AG08395 (cell line): ENCODE measurements at regions not wholly inside any gene's neighbourhood (a gene's known extent, or its start where the extent isn't known, plus 50 kb on each side); places are given as distances from the start of the nearest gene placed in this dataset.
A peak's percentile ranks its signal among the peaks of the same experiment; 100 is the strongest.
"Not testable (repeated sequence)": the region's sequence is repeated elsewhere in the genome, so short reads cannot be mapped to it uniquely, and the experiment has no call there.

Experiments used
- DNase-seq: peaks from one replicate; pipeline ENCODE4 v3.0.0; 2012; ENCODE audit warnings: mixed read lengths, low spot score

DNA sequence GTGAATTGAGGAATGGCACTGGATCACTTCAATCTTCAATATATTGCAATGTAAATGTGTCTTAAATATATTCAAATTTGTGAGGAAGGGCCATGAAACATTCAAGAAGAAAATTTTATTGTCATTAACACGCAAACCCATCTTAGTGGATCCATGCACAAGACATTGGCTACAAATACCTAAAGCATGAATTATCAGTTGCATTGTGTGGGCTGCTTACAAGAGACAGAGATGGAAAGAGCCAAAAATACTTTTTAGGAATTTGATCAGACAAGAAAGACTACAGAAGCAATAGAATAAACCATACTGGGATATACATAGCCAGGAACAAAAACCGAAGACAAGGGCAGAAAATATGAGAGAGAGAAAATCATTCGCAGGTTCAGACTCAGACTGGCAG lies 616.2 kb upstream of the GRIA3 start:
- no peak for DNase-seq

DNA sequence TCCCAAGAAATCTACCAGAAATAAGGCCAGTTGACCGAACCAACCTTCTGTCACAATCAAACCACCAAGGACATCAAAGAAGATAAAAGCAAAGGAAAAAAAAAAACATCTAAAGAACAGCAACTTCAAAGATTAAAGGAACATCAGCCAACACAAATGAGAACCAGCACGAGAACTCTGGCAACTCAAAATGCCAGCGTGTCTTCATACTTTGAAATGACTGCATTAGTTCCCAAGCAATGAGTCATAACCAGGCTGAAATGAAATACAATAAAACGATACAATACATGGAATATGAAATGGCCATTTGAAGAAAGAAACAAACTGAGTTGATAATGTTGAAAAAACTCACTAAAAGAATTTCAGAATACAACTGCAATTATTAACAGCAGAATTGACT lies 611.6 kb upstream of the GRIA3 start:
- peak; percentile 22 for DNase-seq

DNA sequence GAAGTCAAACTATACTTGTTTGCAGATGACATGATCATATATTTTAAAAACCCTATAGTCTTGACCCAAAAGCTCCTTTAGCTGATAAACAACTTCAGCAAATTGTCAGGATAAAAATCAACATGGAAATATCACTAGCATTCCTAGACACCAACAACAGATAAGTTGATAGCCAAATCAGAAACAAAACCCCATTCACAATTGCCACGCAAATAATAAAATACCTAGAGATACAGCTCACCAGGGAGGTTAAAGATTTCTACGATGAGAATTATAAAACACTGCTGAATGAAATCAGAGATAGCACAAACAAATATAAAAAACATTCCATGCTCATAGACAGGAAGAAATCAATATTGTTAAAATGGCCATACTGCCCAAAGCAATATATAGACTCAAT lies 605.0 kb upstream of the GRIA3 start:
- DNase-seq, result no peak

DNA sequence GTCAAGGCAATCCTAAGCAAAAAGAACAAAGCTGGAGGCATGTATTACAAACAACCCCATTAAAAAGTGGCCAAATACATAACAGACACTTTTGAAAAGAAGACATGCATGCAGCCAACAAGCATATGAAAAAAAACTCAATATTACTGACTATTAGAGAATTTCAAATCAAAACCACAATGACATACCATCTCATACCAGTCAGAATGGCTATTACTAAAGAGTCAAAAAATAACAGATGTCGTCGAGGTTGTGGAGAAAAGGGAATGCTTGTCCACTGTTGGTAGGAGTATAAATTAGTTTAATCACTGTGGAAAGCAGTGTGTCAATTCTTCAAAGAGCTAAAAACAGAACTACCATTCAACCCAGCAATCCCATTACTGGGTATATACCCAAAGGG lies 604.6 kb upstream of the GRIA3 start:
- peak; percentile 4 for DNase-seq

DNA sequence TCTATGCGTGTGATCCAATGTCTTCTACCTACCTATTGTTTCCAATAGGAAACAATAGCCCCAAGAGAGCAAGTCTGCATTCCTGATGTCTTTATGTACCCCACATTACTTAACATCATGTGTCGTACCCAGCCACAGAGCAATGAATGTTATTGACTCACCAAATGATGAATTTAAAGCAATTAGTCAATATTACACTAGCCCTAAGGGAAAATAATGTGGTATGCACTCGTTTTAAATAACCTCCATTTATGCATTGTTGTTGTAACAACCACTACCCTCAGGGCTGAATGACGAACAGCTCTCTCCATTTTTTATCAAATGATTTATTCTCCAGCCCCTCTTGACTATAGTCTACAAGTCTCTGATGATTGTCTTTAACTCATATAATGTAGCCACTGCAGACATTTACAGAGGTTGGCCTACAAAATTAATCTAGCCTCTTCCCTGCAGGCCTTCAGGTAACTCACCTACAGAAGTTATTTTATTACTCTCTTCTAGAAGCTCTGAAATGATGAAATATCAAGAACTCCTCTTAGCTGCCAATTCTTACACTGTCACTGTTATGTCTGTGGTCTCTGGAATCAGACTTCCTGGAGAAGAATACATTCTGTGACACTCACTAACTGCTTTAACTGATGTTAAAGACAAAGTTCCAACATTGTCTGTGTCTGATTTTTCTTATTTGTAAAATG lies 601.7 kb upstream of the GRIA3 start:
- peak; percentile 6 for DNase-seq

DNA sequence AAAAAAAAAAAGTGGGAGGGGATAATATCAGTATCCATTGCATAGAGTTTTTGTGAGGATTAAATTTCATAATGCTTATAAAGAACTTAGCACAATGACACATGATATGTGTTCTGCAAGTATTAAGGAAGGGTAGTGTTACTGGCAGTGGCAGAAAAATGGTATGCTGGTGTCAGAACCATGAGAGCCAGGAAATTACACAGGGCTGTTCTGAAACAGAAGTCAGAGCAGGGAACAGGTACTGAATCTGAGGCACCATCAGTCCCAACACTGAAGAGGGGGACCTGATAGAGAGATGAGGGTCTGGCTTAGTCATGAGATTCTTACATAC lies 601.1 kb upstream of the GRIA3 start:
- no peak for DNase-seq

DNA sequence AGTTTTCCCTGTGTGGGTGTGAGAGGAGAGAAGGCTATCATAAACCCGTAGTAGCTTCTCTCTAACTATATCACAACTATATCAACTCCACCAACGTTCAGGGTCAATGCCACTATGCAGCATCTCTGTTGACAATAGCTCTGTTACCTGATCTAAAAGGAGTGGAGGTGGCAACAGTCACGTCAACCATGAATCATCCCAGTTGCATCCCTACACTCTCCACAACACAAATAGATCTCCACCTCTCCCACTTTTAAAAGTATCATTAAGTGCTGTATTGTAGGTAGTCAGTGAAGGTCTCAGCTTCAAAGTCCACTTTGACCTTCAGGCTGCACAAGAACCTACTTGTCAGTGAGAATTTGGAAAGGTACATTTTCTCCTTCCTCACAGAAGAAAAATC lies 600.5 kb upstream of the GRIA3 start:
- DNase-seq, result no peak

DNA sequence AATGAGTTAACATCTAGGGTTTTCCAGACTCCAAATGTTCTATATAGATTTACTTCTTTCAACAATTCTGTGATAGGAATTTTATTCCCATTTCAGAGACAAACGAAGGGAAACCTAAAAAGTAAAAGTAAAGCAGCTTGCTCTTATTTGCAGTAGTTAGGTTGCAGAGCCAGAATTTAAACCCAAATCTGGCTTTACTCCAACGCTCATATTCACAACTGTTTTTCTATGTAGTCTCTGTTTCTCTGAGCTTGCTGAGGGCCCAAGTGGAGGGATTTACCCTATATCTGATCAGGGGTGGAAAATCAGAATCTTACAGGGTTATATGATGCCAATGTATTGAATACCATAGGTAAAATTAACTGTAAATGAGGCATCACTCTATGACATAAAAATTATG lies 599.1 kb upstream of the GRIA3 start:
- no peak for DNase-seq

DNA sequence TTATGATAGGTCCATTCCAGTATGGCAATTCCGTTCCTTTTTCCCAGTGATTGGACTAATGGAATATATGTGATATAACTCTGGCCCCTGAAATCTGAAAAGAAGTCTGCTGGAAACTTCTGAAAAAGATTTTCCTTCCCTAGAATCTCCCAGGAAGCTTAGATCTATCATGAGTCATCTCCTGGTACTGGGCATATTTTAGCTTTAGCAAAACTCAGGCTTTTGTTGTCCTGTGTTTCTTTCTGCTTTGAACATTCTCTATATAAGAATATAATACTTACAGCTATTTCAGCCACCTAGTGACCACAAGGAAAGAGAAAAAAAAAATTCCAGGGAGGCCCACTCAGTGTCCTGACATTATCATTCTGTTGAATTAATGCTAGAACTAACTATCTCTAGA lies 597.2 kb upstream of the GRIA3 start:
- peak; percentile 26 for DNase-seq

DNA sequence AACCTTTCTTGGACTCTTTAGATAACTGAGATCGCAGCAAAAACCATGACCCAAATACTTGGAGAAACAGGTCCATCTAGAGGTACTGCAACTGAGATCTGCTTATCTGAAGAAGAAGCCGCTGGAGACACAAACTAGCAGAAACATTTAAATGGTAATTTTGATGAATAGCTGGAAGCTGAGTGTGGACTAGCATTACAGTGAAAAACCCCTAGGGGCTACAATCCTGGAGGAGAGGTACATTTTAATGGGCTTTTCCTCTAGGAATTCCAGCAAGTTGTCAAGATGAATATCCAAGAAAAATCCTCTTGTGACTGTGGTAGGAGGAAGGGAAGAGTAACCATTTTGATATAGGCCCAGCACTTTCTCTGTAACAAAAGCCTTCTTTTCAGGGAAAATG lies 592.5 kb upstream of the GRIA3 start:
- DNase-seq, result no peak

DNA sequence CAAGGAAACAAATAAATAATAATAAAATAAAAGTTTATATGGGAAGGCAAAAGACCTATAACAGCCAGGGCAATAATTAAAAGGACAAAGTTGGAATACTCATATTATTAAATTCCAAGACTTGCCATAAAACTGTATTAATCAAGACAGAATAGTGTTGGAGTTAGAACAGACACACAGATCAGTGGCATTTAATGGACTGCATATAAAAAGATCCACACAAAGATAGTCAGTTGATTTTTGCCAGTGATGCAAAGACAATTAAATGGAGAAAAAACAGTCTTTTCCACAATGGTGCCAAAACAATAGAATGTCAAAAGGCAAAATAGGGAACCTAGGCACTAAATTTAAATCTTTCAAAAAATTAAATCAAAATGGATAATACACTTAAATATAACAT lies 587.1 kb upstream of the GRIA3 start:
- DNase-seq, result no peak

DNA sequence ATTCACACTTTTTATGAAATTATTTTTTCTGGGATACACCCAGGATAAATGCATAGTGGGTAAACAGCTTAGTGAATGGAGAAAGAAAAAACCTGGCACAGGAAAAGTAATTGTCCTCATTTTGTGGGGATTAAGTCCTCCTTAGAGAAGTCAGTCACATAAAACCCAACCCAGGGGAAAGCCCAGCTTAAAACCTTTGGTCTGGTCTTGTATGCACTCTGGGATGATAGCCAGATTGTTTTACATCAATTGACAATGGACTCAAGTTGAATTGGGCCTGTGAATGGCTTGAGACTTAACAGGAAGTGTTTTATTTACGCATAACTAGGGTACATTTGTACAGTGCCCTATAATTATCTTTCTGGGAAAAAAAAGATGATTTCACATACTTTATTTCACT lies 561.3 kb upstream of the GRIA3 start:
- no peak for DNase-seq

DNA sequence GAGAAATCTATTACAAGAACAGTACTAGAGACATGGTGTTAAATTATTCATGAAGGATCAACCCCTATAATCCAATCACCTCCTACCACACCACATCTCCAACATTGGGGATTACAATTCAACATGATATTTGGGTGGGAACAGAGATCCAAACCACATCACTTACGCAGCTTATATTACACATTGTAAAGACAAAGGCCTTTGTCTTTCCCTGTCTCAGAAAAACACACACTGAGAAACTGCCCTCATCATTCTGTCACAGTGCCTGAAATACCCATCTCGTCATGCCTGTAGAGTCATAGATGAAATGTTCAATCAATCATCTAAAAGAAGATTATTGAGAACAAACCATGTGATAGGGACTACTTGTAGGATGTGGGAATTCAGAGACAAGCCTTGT lies 558.8 kb upstream of the GRIA3 start:
- no peak for DNase-seq

DNA sequence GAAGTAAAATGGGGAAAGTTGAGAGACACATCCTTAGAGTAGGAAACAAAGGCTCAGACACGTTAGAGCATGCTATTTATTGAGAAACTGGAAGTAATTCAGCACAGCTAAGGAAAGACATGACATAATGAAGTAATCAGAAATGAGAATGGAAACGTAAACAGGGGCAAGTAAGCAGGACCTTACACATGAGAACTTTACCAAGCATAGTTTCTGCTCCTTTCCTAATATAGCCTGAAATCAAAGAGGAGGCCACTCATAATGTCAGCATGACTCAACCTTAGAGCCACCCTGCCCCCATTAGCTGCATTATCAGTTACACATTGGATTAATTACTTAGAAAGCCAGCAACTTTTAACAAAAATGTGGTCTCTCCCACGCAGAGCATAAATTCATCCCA lies 558.3 kb upstream of the GRIA3 start:
- DNase-seq, result peak; percentile 60

DNA sequence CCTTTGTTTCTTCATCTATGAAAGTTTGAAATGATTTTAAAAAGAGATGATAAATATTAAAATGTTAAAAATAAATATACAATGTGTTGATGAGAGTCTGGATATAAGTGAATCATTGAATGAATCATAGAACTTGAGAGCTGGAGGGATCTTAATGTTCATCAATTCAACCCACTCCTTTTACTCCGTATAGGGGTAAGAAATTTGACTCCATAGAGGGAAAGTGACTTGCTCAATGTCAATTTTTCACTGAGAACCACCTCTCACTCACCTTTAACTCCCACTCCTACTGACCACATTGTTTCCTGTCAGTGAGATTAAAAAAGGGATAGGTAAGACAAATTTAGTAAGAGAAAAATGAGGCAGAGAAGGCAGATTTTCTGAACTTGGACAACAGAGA lies 557.2 kb upstream of the GRIA3 start:
- no peak for DNase-seq

DNA sequence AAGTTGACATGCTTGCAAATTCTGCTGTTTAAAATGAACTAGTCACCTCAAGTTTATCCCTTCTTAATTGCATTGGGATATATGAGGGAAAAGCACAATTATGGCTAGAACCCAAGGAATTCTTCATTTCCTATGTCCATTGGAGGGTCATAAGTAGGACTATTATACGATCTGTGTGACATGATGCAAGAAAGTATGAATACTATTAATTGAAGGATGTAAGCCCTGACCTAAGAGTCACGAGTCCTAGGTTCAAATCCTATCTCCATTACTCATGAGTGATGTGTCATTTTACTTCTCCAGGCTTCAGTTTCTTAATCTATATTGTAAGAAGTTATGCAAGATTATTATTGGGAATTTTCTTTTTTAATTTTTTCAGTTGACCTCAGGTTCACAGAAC lies 542.9 kb upstream of the GRIA3 start:
- DNase-seq, result no peak

DNA sequence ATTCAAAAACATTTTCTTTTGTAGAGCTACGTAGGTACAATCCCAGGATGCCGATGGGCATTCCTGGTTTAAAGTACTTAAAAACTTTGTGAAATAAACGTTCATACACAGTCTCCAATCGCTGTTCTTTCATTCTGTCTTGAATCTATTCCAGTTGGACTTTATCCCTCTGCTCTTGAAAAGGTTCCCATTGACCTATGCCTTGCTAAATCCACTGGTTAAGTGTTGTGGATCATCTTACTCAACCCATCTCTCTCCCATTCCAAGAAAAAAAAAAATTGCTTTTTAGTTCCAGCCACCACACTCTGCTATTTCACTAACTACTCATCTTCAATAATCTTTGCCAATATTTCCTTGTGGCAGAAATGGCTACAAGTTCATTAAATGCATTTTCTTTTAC lies 542.3 kb upstream of the GRIA3 start:
- no peak for DNase-seq

DNA sequence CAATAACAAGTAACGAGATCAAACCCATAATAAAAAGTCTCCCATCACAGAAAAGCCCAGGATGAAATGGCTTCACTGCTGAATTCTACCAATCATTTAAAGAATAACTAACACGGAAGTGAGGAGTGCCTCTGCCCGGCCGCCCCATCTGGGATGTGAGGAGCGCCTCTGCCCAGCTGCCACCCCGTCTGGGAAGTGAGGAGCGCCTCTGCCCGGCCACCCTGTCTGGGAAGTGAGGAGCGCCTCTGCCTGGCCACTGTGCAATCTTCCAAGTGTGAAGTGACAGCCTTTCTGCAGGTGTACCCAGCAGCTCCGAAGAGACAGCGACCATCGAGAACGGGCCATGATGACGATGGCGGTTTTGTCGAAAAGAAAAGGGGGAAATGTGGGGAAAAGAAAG lies 528.8 kb upstream of the GRIA3 start:
- not testable (repeated sequence) for DNase-seq

DNA sequence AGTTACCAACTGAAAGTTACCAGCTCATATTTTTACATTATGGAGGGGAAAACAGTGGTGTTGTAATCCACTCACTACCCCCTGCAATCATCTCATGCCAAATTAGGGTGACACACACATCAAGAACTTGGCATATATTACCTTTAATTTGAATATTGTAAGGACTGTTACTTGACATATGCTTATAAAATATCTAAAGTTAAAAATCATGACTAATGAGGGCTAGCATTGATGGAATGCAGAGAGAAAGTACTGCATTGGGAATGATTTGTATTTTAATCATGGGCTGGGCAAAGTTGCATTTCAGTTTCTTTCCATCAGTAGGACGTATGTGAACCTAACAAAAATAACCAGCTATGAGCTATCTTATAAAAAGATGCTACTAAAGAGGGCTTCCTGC lies 517.5 kb upstream of the GRIA3 start:
- DNase-seq, result no peak

DNA sequence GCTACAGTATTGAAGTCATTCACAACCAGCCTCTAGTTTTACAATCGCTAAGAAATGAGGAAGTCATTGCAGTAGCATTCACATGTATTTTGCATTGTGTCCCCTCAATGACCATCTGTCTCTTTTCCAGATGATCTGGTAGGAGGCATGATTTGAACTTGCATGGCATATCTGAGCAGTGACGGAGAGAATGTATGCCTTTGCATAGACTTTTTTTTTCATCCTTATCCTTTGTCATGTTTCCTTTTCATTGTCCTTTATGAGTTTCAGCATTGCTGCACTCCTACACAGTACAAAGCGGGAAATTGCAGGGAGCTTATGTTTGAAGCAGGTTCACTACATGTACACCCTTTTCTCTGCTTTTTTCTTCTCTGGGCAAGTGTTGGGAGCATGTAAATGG lies 516.4 kb upstream of the GRIA3 start:
- DNase-seq, result no peak

DNA sequence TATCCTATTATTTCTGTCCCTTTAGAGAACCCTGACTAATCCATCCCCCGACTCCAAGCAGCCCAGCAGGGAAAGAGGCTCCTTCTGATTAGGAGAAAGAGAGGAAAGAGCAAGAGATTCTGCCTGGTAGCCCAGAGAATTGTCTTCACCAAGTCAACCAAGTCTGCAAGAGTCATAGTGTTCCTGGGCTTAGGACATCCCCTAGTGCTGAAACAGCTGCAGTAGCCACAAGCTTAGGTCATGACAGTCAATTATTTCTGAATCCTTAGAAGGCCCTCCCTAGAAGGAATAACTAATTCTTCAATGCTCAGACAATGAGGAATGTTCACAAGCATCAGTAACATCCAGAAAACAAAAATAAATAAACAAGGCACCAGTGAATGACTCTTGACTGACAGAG lies 480.3 kb upstream of the GRIA3 start:
- DNase-seq, result peak; percentile 19

DNA sequence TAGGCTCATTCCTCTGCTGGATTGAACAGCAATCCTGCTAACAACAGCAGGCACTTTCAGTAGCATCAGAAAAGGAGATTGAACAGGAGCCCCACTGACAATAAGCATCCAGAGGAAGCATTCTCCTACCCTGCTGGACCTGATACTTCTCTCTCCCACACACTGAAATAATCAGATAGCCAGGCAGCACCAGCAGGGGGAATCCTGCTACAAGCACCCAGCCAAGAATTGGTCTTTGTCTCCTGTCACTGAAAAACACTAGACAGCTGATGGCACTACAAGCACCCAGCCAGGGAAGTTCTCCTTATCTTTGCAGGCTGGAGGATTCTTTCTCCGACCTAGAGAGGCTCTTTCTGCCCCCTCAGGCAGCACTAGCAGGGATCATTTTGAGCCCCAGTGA lies 444.3 kb upstream of the GRIA3 start:
- peak; percentile 2 for DNase-seq

DNA sequence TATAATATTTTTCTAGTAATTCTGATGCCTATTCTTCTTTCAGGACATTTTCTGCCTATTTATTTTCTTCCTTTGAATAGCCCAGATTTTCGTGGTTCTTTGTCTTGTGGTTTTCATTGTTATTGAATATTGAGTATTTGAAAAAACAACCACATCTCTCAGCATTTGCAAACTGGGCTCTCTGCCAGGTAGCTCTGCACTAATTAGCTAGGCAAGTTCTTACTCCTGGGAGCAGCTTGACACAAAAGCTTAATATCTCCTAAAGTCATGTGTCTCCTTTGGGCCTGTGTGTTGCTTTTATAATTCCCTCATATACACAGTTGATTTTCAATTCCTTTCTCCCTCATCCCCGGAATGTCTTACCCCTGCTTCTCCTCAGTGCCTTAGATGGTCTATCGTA lies 413.5 kb upstream of the GRIA3 start:
- no peak for DNase-seq

DNA sequence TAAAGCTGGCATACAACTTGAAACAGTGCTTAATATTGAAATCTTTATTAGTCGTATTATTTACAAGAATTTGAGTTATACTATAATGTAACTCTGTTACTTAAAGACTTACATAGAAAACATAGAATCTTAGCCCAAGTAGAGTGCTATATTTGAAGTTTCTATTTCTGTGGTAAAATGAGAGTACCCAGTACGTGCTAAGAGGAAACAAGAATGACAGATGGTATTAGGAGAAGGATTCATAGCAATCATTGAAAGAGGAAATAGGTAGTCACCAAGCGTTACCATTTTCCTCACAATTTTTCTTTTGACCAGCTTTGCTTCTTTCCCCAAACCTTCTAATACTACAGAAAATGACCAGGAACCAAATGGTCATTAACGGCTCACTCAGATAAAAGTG lies 412.1 kb upstream of the GRIA3 start:
- DNase-seq, result no peak

DNA sequence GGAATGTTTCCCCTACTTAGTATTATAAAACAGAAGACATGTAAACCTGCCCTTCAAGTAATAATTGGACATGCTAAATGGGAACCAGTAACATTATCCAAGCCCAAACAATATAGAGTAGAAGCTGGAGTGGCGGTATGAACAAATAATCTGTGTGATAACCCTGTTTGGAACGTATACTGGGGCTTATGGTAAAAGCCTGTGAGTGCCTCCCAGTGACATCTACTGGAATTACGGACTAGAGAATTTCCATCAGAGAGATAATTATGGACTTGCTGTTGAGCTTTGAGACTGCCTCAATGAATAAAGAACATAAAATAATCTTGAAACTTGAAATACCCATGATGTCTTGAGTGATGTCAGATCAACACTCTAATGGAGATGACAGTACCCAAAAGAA lies 406.3 kb upstream of the GRIA3 start:
- no peak for DNase-seq
